ENCODE measurements at regions not wholly inside any gene's neighbourhood (a gene's known extent, or its start where the extent isn't known, plus 50 kb on each side); places are given as distances from the start of the nearest gene placed in this dataset.

DNA sequence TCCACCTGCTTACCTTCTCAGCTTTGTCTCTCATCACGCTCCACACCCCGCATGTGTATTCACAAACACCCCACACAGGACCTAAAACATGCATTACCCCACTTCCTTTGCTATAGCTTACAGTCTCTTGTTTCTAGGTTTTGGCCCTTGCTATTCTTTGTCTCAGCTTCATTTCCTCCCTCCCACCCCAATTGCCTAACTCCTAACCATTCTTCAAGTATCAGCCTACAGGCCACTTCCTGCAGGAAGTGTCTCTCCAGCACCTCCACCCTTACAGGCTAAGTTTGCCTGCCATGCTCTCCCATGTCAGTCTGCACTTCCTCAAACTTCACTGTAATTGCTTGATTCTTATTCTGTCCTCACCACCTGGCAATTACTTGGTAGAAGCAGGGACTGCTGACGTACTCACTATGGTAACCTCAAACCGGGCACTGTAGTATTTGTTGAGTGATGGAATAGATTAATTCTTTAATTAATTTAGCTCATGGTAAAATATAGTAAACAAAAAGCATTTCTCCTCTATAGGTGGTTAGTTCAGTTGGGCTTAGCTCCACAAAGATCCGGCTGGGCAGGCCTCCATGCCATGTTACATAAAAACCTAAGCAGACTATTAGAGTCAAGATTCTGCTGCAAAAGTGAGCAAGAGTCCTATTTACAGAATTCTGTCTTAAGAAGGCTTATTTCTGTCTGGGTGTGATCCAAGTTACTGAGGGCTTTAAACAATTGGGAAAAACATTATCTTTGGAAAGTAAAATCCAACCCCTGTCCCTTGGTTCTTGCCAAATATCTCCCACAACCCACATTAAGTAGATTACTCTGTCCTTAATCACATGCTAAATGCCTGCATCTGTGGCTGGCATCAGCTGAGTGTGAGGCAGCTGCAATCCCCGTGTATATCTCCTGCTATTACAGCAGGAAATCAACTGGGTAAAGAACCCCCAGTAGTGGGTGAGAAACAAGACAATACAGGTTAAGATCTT is 124.7 kb upstream of the CPEB2 start:
- DNase-seq: peak in 1 of 2 donors; percentile 39
- Histone ChIP-seq H3K36me3 (ENCODE audit: control insufficient read depth, insufficient read depth, low read length) (no peaks in the 10 kb centered on the region), H3K9me3 (ENCODE audit: control insufficient read depth, insufficient read depth, low read length) (no peaks in the 10 kb centered on the region), H3K27ac (ENCODE audit: low read length) (peak overlapping the region; percentile 59), H3K4me1 (ENCODE audit: control insufficient read depth, insufficient read depth, low read length) (peaks cover 36% of the 10 kb centered on the region), H3K4me3 (ENCODE audit: low read length) (no peak overlapping the region), H3K27me3 (ENCODE audit: control insufficient read depth, insufficient read depth, low read length) (no peaks in the 10 kb centered on the region)
- no peaks in the 10 kb centered on the region for H3K27me3 Mint-ChIP-seq (ENCODE audit: low read depth in 2 of 2)
- H3K27ac Mint-ChIP-seq: peak overlapping the region; percentile 89 to 92
- TF ChIP-seq CTCF (IDR thresholded peaks at IDR 0.05): no peak
- 19% methylated on average over 4 of the region's 6 CpGs for WGBS (ENCODE audit: insufficient coverage)
- peaks cover 0 to 2% of the 10 kb centered on the region in 2 donors for H3K9me3 Mint-ChIP-seq
- peak; percentile 57 to 68 (median 59) for ATAC-seq
- no peaks in the 10 kb centered on the region for H3K36me3 Mint-ChIP-seq
- intact Hi-C loops (cut with micrococcal nuclease): no loop called here
- peaks cover 61 to 63% of the 10 kb centered on the region in 2 donors for H3K4me1 Mint-ChIP-seq
- H3K4me3 Mint-ChIP-seq: peak overlapping the region; percentile 74

DNA sequence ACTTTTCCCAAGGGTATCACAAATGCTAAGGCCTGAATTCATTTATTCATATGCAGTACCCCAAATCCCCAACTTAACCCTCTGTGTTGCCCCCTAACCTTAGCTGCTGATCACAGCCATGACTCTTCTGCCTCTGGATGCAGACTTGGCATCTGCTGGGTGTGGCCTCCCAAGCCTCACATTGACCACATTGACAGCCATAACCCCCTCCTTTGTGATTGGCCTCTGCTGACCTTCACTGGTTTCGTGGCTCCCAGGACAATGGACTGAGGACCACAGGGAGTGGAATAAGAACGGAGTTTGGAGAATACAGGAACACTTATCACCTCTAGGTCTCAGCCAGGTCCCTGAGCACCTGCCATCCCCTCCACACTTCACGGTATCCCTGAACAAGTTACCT is 123.6 kb upstream of the CPEB2 start:
- Mint-ChIP-seq H3K4me1 (peaks cover 51 to 53% of the 10 kb centered on the region in 2 donors), H3K27ac (peak overlapping the region; percentile 89 to 92), H3K36me3 (no peaks in the 10 kb centered on the region), H3K4me3 (no peak overlapping the region), H3K9me3 (peaks cover 0 to 2% of the 10 kb centered on the region in 2 donors), H3K27me3 (ENCODE audit: low read depth in 2 of 2) (no peaks in the 10 kb centered on the region)
- no peak overlapping the region for H3K4me3 ChIP-seq (ENCODE audit: low read length)
- ATAC-seq (no peak), DNase-seq (no peak)
- H3K9me3 ChIP-seq (ENCODE audit: control insufficient read depth, insufficient read depth, low read length): no peaks in the 10 kb centered on the region
- H3K36me3 ChIP-seq (ENCODE audit: control insufficient read depth, insufficient read depth, low read length): no peaks in the 10 kb centered on the region
- intact Hi-C loops (cut with micrococcal nuclease): no loop called here
- H3K4me1 ChIP-seq (ENCODE audit: control insufficient read depth, insufficient read depth, low read length): peaks cover 36% of the 10 kb centered on the region
- no peaks in the 10 kb centered on the region for H3K27me3 ChIP-seq (ENCODE audit: control insufficient read depth, insufficient read depth, low read length)
- no peak overlapping the region for H3K27ac ChIP-seq (ENCODE audit: low read length)
- 92% methylated on average over 3 of the region's 3 CpGs for WGBS (ENCODE audit: insufficient coverage)
- no peak for TF ChIP-seq CTCF (IDR thresholded peaks at IDR 0.05)

- peaks cover 0 to 2% of the 10 kb centered on the region in 2 donors for H3K9me3 Mint-ChIP-seq
These were observed 122.6 kb upstream of the CPEB2 start for GRCh38 chr4:14879683-14880082.

More at GRCh38 chr4:14879683-14880082, 122.6 kb upstream of the CPEB2 start:
- H3K36me3 Mint-ChIP-seq: no peaks in the 10 kb centered on the region
- H3K27ac Mint-ChIP-seq: no peak overlapping the region
- H3K36me3 ChIP-seq (ENCODE audit: control insufficient read depth, insufficient read depth, low read length): no peaks in the 10 kb centered on the region
- H3K4me1 Mint-ChIP-seq: peaks cover 43 to 46% of the 10 kb centered on the region in 2 donors
- no peaks in the 10 kb centered on the region for H3K27me3 ChIP-seq (ENCODE audit: control insufficient read depth, insufficient read depth, low read length)
- intact Hi-C loops (cut with micrococcal nuclease): no loop called here
- WGBS (ENCODE audit: insufficient coverage): 97% methylated on average over 7 of the region's 7 CpGs
- no peak overlapping the region for H3K4me3 ChIP-seq (ENCODE audit: low read length)
- ATAC-seq (no peak), DNase-seq (no peak)
- no peaks in the 10 kb centered on the region for H3K27me3 Mint-ChIP-seq (ENCODE audit: low read depth in 2 of 2)
- no peak overlapping the region for H3K4me3 Mint-ChIP-seq
- H3K9me3 ChIP-seq (ENCODE audit: control insufficient read depth, insufficient read depth, low read length): no peaks in the 10 kb centered on the region
- no peak for TF ChIP-seq CTCF (IDR thresholded peaks at IDR 0.05)
- no peak overlapping the region for H3K27ac ChIP-seq (ENCODE audit: low read length)
- peaks cover 29% of the 10 kb centered on the region for H3K4me1 ChIP-seq (ENCODE audit: control insufficient read depth, insufficient read depth, low read length)

All from natural killer cell (primary cell).